AG04449 (cell line): ENCODE measurements at regions not wholly inside any gene's neighbourhood (a gene's known extent, or its start where the extent isn't known, plus 50 kb on each side); places are given as distances from the start of the nearest gene placed in this dataset.

Source experiments
- CTCF ChIA-PET: fragments of 350-600 bp; formaldehyde crosslinking; extraction: SDS; loops from one replicate; lab custom pipeline; 2021; ENCODE audit warnings: antibody characterized with exemption; lab: Yijun Ruan, JAX
- POLR2A ChIA-PET: fragments of 400-600, 350-600 bp; formaldehyde crosslinking; extraction: SDS; loops from one replicate; lab custom pipeline; 2020; ENCODE audit warnings: antibody characterized with exemption, inconsistent platforms; lab: Yijun Ruan, JAX
- DNase-seq: peaks from one replicate; pipeline ENCODE4 v3.0.0-alpha.2; 2010; ENCODE audit warnings: low read depth, low spot score
- H3K4me3 ChIP-seq: 2 replicates; pipeline ENCODE4 v1.5.1; 2011; ENCODE audit warnings: low read depth, mild to moderate bottlenecking, control low read depth, low read length
- TF ChIP-seq, protein P1 (sequence below): IDR thresholded peaks from one replicate; pipeline ENCODE4 v1.5.1; 2011; ENCODE audit warnings: mild to moderate bottlenecking, moderate library complexity, low read length, control low read depth, inconsistent platforms; ENCODE audit not compliant: insufficient read depth; ENCODE audit errors: missing control alignments

DNA sequence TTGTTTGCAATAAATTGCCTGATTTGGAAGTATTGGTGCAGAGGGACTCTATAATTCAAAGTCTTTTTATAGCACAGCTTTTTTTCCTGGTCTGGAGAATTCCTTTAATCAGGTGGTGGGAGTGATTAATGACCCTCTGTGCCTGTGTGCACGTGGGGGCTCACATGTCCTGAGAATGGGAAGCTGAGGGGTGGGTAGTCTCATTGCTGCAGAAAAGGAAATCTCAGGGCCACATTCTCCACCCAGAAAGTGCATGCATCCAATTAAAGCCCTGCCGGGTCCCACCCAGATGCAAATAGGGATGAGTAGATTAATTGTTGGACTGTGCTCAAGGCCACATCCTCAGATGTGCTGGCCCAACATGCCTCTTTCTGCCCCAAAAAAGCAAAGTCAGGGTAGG is 324.7 kb downstream of the CXCL12 start:
- no peak overlapping the region for H3K4me3 ChIP-seq
- POLR2A ChIA-PET = no interaction called here
- DNase-seq = no peak
- TF ChIP-seq, protein P1, sequence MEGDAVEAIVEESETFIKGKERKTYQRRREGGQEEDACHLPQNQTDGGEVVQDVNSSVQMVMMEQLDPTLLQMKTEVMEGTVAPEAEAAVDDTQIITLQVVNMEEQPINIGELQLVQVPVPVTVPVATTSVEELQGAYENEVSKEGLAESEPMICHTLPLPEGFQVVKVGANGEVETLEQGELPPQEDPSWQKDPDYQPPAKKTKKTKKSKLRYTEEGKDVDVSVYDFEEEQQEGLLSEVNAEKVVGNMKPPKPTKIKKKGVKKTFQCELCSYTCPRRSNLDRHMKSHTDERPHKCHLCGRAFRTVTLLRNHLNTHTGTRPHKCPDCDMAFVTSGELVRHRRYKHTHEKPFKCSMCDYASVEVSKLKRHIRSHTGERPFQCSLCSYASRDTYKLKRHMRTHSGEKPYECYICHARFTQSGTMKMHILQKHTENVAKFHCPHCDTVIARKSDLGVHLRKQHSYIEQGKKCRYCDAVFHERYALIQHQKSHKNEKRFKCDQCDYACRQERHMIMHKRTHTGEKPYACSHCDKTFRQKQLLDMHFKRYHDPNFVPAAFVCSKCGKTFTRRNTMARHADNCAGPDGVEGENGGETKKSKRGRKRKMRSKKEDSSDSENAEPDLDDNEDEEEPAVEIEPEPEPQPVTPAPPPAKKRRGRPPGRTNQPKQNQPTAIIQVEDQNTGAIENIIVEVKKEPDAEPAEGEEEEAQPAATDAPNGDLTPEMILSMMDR = no peak
- CTCF ChIA-PET = no interaction called here

DNA sequence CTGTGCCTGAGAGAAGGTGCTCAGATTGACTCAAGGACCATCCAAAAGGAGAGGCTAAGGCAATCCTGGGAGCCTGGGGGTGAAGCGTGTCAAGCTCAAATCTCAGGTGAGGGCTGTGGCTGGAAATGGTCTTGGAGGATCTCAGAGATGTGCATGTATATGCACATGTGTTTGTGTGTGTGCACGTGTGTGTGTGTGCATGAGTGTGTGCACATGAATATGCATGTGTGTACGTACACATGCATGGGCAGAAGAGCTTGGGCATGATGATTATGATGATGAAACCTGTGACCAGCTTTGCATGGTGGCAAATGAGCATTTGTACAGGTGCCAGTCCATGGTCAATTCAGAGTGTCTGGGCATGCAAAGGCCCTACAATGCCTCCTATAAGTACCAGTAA is 326.6 kb downstream of the CXCL12 start:
- CTCF ChIA-PET = interaction anchor here (1.5 kb wide), 1 partner anchor 11 kb away, joined by 4 read pairs; no protein-coding TSS in a partner anchor
- TF ChIP-seq, protein P1 = no peak
- POLR2A ChIA-PET = no interaction called here

DNA sequence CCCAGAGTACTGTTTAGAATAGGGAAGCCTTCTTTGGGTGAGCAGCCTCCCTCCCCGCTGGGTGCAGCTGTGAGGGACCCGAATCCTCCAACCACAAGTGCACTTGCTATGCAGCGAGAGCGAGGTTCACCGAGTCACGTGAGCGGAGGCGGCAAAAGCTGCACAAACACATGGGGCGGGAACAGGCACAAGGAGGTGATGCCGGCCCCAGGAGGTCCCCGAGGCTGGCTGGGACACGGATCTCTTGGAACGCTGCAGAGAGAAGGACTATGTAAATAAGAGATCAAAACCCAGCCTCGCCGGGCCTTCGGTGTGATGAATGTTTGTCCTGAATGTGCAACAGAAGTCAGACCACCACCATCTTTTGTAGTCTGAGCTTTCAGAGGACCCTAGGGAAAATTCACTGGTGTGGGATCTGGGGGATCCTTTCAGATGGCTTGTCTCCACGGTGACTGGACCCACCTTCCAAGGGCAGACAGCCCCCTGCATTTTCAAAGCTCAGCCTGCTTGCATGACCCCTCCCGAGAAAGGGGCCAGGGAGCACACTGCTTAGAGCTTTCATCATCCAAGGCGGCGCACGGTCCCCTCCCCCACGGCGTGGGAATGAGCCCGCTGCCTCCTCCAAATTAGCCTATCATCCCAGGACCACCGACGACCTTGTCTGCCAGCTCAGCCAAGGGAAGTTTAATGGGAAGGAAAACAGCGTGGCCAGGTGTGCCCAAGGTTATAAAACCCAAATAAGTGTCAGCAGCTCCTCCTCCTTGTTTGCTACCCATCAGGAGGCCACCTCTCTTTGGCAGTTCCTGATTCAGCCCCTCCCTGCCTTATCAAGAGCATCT is 327.7 kb downstream of the CXCL12 start:
- POLR2A ChIA-PET = no interaction called here
- DNase-seq = no peak
- TF ChIP-seq, protein P1 = no peak
- CTCF ChIA-PET = interaction anchor here (1.5 kb wide), 1 partner anchor 10 kb away, joined by 4 read pairs; no protein-coding TSS in a partner anchor
- no peak overlapping the region for H3K4me3 ChIP-seq

More for the DNA sequence above, 326.6 kb downstream of the CXCL12 start:
- no peak overlapping the region for H3K4me3 ChIP-seq
- DNase-seq = no peak

DNA sequence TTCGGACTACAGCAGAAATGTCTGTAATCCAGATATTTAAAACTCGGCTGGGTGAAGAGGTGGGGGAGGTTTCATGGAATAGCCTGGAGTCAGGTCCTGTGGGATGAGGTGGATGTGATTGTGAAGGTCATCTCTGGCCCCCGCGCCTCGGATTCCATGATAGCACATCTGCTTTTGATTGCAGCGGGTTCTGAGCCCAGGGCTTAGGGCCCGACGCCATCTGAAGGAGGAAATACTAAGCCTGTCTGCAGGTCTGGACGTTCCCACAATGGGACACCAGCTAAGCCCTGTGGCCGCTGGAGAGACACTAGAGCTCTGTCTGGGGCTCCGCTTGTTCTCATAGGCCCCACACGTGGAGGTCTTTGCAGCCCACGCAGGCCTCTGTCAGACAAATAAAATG is 328.7 kb downstream of the CXCL12 start:
- ChIA-PET CTCF (interaction anchor here (1.2 to 1.6 kb wide), 2 partner anchors 10 to 366 kb away, joined by 3 to 4 read pairs; no protein-coding TSS in a partner anchor), POLR2A (no interaction called here)
- TF ChIP-seq, protein P1 = no peak
- H3K4me3 ChIP-seq = no peak overlapping the region
- DNase-seq = no peak

DNA sequence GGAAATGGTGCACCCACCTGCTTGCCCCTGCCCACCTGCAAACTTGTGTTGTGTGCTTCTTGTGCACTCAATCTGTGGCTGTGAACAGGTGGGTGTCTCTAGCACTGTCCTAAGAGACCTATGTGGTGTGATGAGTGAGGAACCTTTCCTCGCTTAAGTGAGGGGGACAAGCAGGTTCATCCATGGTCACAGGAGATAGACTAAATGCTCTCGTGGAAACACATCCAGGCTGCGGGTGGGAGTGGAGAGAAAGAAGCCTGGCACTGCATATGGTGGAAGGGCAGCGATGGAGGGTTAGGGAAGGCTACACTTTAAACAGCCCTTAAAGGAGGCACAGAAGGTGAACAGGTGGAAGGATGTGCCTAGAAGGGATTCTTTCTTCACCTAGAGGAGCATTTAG is 330.9 kb downstream of the CXCL12 start:
- ChIA-PET CTCF (interaction anchor here (2.1 kb wide), 1 partner anchor 364 kb away, joined by 6 read pairs; no protein-coding TSS in a partner anchor), POLR2A (no interaction called here)
- TF ChIP-seq, protein P1 = no peak
- no peak overlapping the region for H3K4me3 ChIP-seq
- no peak for DNase-seq

DNA sequence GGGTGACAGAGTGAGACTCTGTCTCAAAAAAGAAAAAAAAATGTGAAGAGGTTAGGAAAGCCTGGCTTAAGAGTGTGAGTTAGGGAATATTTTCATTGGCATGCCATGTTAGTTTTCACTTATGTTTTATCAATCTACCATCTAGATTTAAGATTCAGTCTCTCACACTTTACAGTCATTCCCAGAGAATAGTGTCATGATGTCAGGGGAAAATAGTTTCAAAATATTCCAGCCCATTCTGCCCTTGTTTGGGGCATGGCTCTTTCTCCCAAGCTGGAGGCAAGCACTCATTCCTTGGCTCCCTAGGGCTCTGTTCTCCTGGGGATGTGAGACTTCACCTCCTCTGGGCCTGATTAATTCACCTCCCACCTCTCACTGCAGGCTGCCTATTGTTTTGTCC is 331.5 kb downstream of the CXCL12 start:
- DNase-seq = no peak
- no peak overlapping the region for H3K4me3 ChIP-seq
- ChIA-PET CTCF (interaction anchor here (1.0 to 2.1 kb wide), 2 partner anchors 253 to 363 kb away, joined by 3 to 6 read pairs; no protein-coding TSS in a partner anchor), POLR2A (no interaction called here)
- TF ChIP-seq, protein P1 = no peak
